NCI-H446 (cell line): ENCODE measurements at regions not wholly inside any gene's neighbourhood (a gene's known extent, or its start where the extent isn't known, plus 50 kb on each side); places are given as distances from the start of the nearest gene placed in this dataset.
"Not testable (repeated sequence)": the region's sequence is repeated elsewhere in the genome, so short reads cannot be mapped to it uniquely, and the experiment has no call there.

ENCODE experiments used
- DNase-seq, 2 experiments: peaks; one replicate each; lab custom pipeline; 2025; lab: John Stamatoyannopoulos, UW

GRCh38 chr3:158882445-158882844, 80.6 kb downstream of the MFSD1 start:
- DNase-seq, result no peak

GRCh38 chr3:158896729-158897128, 94.9 kb downstream of the MFSD1 start:
- DNase-seq, result no peak

- no peak for DNase-seq
These were observed 104.9 kb downstream of the MFSD1 start for GRCh38 chr3:158906749-158907148.

GRCh38 chr3:158908187-158908734, 106.4 kb downstream of the MFSD1 start:
- no peak for DNase-seq

GRCh38 chr3:158909870-158910269, 108.0 kb downstream of the MFSD1 start:
- DNase-seq, result no peak

DNA sequence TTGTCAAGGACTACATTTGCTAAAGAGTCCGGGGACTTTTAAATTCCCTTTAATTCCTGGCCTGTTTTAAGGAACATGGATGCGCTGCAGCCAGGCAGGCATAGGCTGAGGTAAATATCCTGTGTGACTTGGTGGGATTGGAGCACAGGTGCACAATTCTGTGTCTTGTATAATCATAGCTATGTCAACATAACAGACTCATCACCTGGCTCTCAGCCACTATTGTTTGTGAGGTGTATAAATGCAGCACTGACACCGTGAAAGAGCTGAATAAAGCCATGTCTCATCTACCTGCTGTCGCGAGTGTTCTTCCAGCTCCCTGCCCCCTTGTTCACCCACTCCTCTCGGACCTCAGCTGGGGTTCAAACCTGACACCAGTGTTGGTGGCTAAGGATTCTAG, 109.7 kb downstream of the MFSD1 start:
- no peak for DNase-seq

DNA sequence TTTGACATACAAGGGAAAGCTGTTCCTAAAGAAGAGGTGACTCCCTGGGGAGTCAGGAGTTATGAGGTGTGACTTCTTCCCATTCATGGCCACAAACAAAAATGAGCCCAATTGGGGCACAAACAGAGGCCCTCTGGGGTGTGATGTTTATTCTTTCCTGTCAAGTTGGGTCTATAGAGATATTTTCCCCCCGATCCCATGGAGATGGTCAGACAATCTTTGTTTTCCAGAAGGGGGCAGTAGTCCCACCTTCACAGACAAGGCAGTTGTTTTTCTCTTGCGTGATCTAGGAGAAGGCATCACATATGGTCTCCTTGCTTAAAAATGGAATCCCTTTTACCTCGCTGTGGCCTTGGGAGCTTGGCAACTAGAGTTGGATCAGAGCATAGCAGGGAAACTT, 110.3 kb downstream of the MFSD1 start:
- DNase-seq, result peak in 1 of 2 experiments; percentile 23

- DNase-seq, result no peak
These were observed 110.8 kb downstream of the MFSD1 start for GRCh38 chr3:158912621-158913020.

DNA sequence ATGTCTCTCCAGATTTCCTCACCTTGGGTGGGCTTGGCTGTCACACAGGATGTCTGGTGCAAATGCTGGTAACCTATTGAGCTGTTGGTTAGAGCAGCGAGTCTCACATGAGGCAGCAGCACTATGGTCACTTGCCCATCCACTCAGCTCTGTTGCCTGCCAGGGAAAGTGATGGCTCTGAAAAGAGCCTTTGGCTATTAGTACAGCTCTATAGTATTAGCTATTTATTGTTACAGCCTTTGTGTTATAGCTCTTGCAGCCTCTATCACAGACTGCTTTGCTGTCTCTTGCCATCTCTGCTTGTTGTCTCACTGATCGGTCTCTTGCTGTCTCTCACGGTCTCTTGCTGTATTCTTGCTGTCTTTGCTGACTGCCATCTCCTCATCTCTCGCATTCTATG, 114.3 kb downstream of the MFSD1 start:
- DNase-seq, result no peak

- DNase-seq, result peak in 1 of 2 experiments; percentile 46
These were observed 116.2 kb downstream of the MFSD1 start for GRCh38 chr3:158918008-158918407.

DNA sequence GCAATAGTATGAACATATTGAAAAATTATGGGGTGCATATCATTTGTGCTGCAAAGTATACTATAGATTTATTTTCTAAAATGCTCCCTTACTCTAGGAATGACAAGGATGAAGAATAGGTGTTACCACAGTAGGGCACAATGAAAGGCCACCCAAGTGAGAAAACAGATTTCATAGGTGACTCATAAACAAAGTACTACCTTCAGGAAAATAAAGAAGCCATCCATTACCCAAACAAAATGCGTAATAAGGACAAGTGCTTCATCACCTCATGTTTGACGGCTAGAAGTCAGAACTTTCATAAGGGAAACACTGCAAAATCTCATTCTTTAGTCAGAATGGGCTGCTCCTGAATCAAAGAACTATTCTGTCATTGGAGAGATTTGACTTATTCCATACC, 116.6 kb downstream of the MFSD1 start:
- no peak for DNase-seq

- DNase-seq, result no peak
These were observed 118.5 kb downstream of the MFSD1 start for GRCh38 chr3:158920371-158920770.

GRCh38 chr3:158925021-158925420, 123.2 kb downstream of the MFSD1 start:
- no peak for DNase-seq

GRCh38 chr3:158925828-158926494, 124.1 kb downstream of the MFSD1 start:
- no peak for DNase-seq

DNA sequence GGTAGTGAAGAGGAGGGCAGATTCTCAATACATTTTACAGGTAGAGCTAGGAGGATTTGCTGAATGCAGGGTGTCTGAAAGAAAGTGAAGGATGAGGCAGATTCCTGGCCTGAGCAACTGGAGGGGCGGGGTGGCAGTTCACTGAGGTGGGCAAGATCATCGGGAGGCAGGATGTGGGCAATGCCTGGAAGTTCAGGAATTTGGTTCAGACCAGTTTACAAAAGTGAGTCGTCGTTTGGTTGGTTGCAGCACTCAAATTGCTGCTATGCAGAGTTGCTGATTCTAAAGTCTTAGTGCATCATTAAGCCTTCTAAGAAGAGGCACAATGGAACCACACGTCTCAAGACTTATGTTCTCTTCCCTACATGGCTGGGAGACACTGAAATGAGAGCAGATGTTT, 134.0 kb downstream of the MFSD1 start:
- DNase-seq, result no peak

DNA sequence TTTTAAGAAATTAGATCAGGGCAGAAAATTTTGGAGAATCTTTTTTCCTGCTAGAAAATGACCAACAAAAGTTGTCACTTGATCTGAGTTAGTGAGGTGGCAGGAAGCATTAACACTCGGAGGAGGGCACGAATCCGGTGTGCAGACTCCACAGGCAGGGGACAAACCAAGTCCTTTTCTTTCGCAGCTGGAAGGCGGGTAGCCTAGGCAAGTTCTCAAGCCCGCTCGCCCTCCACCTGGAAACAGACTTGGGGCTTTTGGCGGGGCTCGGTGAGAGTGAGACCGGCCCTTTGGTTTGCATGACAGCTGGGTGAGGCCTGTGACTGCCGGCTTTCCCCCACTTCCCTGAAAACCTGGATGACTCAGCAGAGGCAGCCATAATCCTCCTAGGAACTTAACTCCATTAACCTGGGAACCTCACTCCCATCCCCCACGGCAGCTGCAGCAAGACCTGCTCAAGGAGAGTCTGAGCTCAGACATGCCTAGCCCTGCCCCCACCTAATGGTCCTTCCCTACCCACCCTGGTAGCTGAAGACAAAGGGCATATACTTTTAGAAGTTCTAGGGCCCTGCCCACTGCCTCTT, 134.8 kb downstream of the MFSD1 start:
- no peak for DNase-seq

DNA sequence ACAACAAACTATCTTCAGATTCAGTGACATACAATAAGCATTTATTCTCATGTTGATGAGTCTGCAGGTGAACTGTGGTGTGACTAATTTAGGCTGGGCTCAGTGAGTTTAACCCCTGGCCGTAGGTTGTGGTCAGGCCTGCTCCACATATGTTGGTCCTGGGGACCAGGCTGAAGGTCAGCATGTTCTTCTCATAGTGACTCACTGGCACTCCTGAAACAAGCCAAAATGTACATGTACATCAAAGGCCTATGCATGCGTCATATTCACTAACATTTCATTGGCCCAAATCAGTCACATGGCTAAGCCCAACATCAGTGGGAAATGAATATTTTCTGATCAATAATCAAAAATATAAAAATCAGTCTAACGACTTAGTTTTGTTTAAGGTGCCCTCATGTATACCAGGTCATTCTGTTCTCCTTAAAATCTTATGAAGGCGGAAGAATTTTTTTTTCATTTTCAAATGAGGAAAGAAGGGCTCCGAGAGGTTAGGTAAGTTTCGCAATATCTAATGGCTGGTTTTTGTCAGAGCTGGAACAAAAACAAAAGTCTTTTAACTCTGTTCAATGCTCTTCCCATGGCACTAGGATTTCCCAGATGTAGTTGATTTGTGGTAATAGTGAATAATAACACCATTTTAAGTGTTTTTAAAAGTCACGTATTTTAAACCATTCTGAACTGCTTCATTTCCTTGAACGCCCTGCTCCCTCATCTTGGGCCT, 148.5 kb downstream of the MFSD1 start:
- DNase-seq, result no peak

GRCh38 chr3:158953131-158953530, 151.3 kb downstream of the MFSD1 start:
- no peak for DNase-seq

GRCh38 chr3:158954420-158954819, 152.6 kb downstream of the MFSD1 start:
- DNase-seq, result no peak

- DNase-seq, result not testable (repeated sequence)
These were observed 155.9 kb downstream of the MFSD1 start for GRCh38 chr3:158957777-158958176.

DNA sequence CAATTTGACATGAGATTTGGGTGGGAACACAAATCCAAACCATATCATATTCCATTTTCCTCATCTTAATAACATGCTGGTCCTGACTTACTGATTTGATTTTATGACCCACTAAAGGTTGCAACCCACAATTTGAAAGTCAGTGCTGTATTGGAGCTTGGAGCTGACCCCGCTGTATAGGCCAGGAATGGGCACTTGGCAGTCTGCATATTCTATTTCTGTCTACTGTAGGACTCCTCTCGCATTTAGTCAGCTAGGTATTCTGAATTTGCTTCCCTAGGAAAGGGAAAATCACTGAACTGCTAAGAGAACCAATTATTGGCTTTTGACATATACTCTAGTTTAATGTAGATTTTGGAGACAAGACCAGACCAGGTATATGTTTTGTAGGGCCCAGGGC, 157.0 kb downstream of the MFSD1 start:
- DNase-seq, result no peak

- no peak for DNase-seq
These were observed 159.6 kb downstream of the MFSD1 start for GRCh38 chr3:158961471-158961870.

- no peak for DNase-seq
These were observed 160.1 kb downstream of the MFSD1 start for GRCh38 chr3:158961911-158962310.
